SK-N-SH treated with all-trans-retinoic acid at 6 μM for 48 hours (cell line): ENCODE measurements at regions not wholly inside any gene's neighbourhood (a gene's known extent, or its start where the extent isn't known, plus 50 kb on each side); places are given as distances from the start of the nearest gene placed in this dataset.

ENCODE experiments used
- ATAC-seq: fragments of 200-7000 bp; cut with Tn5 transposase; 3 replicates; pipeline ENCODE4 v1.9.1; 2020; ENCODE audit warnings: mild to moderate bottlenecking, moderate library complexity
- ARNTL ChIP-seq: fragments of 450-650 bp; formaldehyde crosslinking; IDR thresholded peaks from 2 replicates; pipeline ENCODE4 v1.5.0; 2020; ENCODE audit warnings: low read depth, mild to moderate bottlenecking, moderate library complexity, borderline replicate concordance
- BACH2 ChIP-seq: fragments of 250-450 bp; sonication (Bioruptor Pico); IDR thresholded peaks from 2 replicates; pipeline ENCODE4 v1.9.0; 2021; ENCODE audit warnings: mild to moderate bottlenecking, borderline replicate concordance
- CSDC2 ChIP-seq: fragments of 250-450 bp; sonication (Bioruptor Pico); IDR thresholded peaks from 2 replicates; pipeline ENCODE4 v1.5.0; 2020; ENCODE audit warnings: mild to moderate bottlenecking, moderate library complexity
- CSRNP3 ChIP-seq: fragments of 250-450 bp; sonication (Bioruptor Pico); IDR thresholded peaks from 2 replicates; pipeline ENCODE4 v1.5.1; 2021; ENCODE audit warnings: mild to moderate bottlenecking, moderate library complexity
- ESRRG ChIP-seq: fragments of 250-450 bp; sonication (Bioruptor Pico); IDR thresholded peaks from 2 replicates; pipeline ENCODE4 v1.6.1; 2021; ENCODE audit warnings: mild to moderate bottlenecking
- ISL1 ChIP-seq: fragments of 250-450 bp; sonication (Bioruptor Pico); IDR thresholded peaks from 2 replicates; pipeline ENCODE4 v2.1.2; 2022; ENCODE audit warnings: mild to moderate bottlenecking, moderate library complexity
- OSR1 ChIP-seq: fragments of 250-450 bp; sonication (Bioruptor Pico); IDR thresholded peaks from 2 replicates; pipeline ENCODE4 v1.8.0; 2022; ENCODE audit warnings: moderate library complexity, mild to moderate bottlenecking, inconsistent platforms
- PATZ1 ChIP-seq: fragments of 250-450 bp; sonication (Bioruptor Pico); IDR thresholded peaks from 2 replicates; pipeline ENCODE4 v1.8.0; 2020; ENCODE audit warnings: mild to moderate bottlenecking, moderate library complexity, borderline replicate concordance
- POU6F1 ChIP-seq: fragments of 250-450 bp; sonication (Bioruptor Pico); IDR thresholded peaks from 2 replicates; pipeline ENCODE4 v1.8.0; 2021; ENCODE audit warnings: low read depth, mild to moderate bottlenecking, moderate library complexity, borderline replicate concordance
- PPARA ChIP-seq: fragments of 250-450 bp; sonication (Bioruptor Pico); IDR thresholded peaks from 2 replicates; pipeline ENCODE4 v1.5.0; 2020; ENCODE audit warnings: mild to moderate bottlenecking, borderline replicate concordance
- RARB ChIP-seq: fragments of 250-450 bp; sonication (Bioruptor Pico); IDR thresholded peaks from 2 replicates; pipeline ENCODE4 v1.8.0; 2021; ENCODE audit warnings: mild to moderate bottlenecking, moderate library complexity
- SNAI2 ChIP-seq: fragments of 250-450 bp; sonication (Bioruptor Pico); IDR thresholded peaks from 2 replicates; pipeline ENCODE4 v1.5.0; 2020; ENCODE audit warnings: mild to moderate bottlenecking, moderate library complexity
- TOX ChIP-seq: fragments of 250-450 bp; sonication (Bioruptor Pico); IDR thresholded peaks from 2 replicates; pipeline ENCODE4 v1.8.0; 2021; ENCODE audit warnings: mild to moderate bottlenecking, moderate library complexity, borderline replicate concordance
- TSHZ2 ChIP-seq: fragments of 250-450 bp; sonication (Bioruptor Pico); IDR thresholded peaks from 2 replicates; pipeline ENCODE4 v1.5.0; 2020; ENCODE audit warnings: mild to moderate bottlenecking, moderate library complexity
- ZC3H10 ChIP-seq: fragments of 250-450 bp; sonication (Bioruptor Pico); IDR thresholded peaks from 2 replicates; pipeline ENCODE4 v1.5.1; 2021; ENCODE audit warnings: mild to moderate bottlenecking, moderate library complexity
- ZFP3 ChIP-seq: fragments of 250-450 bp; sonication (Bioruptor Pico); IDR thresholded peaks from 2 replicates; pipeline ENCODE4 v1.5.0; 2020; ENCODE audit warnings: mild to moderate bottlenecking, moderate library complexity
- ZFP30 ChIP-seq: fragments of 450-650 bp; formaldehyde crosslinking; IDR thresholded peaks from 2 replicates; pipeline ENCODE4 v1.5.0; 2022; ENCODE audit warnings: mild to moderate bottlenecking, moderate library complexity
- ZNF565 ChIP-seq: fragments of 450-650 bp; formaldehyde crosslinking; conservative IDR thresholded peaks from 2 replicates; pipeline ENCODE4 v1.5.0; 2020; ENCODE audit warnings: low read depth, mild to moderate bottlenecking, moderate library complexity
- ZNF70 ChIP-seq: fragments of 450-650 bp; formaldehyde crosslinking; IDR thresholded peaks from 2 replicates; pipeline ENCODE4 v1.5.0; 2020; ENCODE audit warnings: mild to moderate bottlenecking, moderate library complexity
- ZNF8 ChIP-seq: fragments of 450-650 bp; formaldehyde crosslinking; IDR thresholded peaks from 2 replicates; pipeline ENCODE4 v1.5.0; 2020; ENCODE audit warnings: mild to moderate bottlenecking, moderate library complexity

- no peak for TF ChIP-seq ZNF8 (CRISPR knock-in tag)
- TF ChIP-seq ZFP30 (CRISPR knock-in tag) = no peak
- no peak for TF ChIP-seq ESRRG
- no peak for TF ChIP-seq POU6F1
- no peak for TF ChIP-seq CSDC2 (CRISPR knock-in tag)
- TF ChIP-seq RARB = no peak
- no peak for TF ChIP-seq ZNF565 (CRISPR knock-in tag)
- TF ChIP-seq TSHZ2 (CRISPR knock-in tag) = no peak
- ATAC-seq = no peak
These were observed 380.2 kb upstream of the MKI67 start for GRCh38 chr10:128506423-128506822.

- no peak for ATAC-seq
- no peak for TF ChIP-seq CSRNP3 (CRISPR knock-in tag)
- no peak for TF ChIP-seq ZC3H10
- no peak for TF ChIP-seq ISL1 (CRISPR knock-in tag)
- no peak for TF ChIP-seq ARNTL
- no peak for TF ChIP-seq SNAI2 (CRISPR knock-in tag)
- no peak for TF ChIP-seq PPARA
- TF ChIP-seq POU6F1 = no peak
- no peak for TF ChIP-seq RARB
- no peak for TF ChIP-seq ZNF70 (CRISPR knock-in tag)
- no peak for TF ChIP-seq OSR1 (CRISPR knock-in tag)
- TF ChIP-seq ZNF8 (CRISPR knock-in tag) = no peak
- TF ChIP-seq CSDC2 (CRISPR knock-in tag) = no peak
- TF ChIP-seq TOX (CRISPR knock-in tag) = no peak
- TF ChIP-seq BACH2 (CRISPR knock-in tag) = no peak
These were observed 380.8 kb upstream of the MKI67 start for GRCh38 chr10:128507066-128507465.

- TF ChIP-seq PPARA (no peak), ZNF8 (CRISPR knock-in tag) (peak; percentile 83)
- no peak for ATAC-seq
These were observed 385.1 kb upstream of the MKI67 start for GRCh38 chr10:128511284-128511683.

- ATAC-seq = no peak
- no peak for TF ChIP-seq SNAI2 (CRISPR knock-in tag)
- no peak for TF ChIP-seq TOX (CRISPR knock-in tag)
- TF ChIP-seq PPARA = no peak
- no peak for TF ChIP-seq RARB
- no peak for TF ChIP-seq ZNF565 (CRISPR knock-in tag)
- no peak for TF ChIP-seq ESRRG
These were observed 386.5 kb upstream of the MKI67 start for GRCh38 chr10:128512767-128513166.

- TF ChIP-seq PATZ1 (CRISPR knock-in tag) (no peak), ESRRG (no peak), ZFP30 (CRISPR knock-in tag) (no peak), ZFP3 (no peak), BACH2 (CRISPR knock-in tag) (no peak), RARB (no peak), ZNF70 (CRISPR knock-in tag) (no peak), CSDC2 (CRISPR knock-in tag) (no peak), TOX (CRISPR knock-in tag) (no peak), PPARA (no peak), ISL1 (CRISPR knock-in tag) (no peak), ARNTL (no peak), ZC3H10 (no peak), POU6F1 (no peak)
- ATAC-seq = no peak
These were observed 388.3 kb upstream of the MKI67 start for GRCh38 chr10:128514536-128514935.
